Heart left ventricle (tissue), 13 donors: ENCODE measurements at regions not wholly inside any gene's neighbourhood (a gene's known extent, or its start where the extent isn't known, plus 50 kb on each side); places are given as distances from the start of the nearest gene placed in this dataset.

ENCODE experiments used
- CTCF ChIP-seq, 12 donors: fragments of 200-600 bp; sonication (generic) in 4 of 12; IDR thresholded peaks; one replicate each; pipeline versions ENCODE4 v1.5.0 to v1.8.0; 2018 to 2022; ENCODE audit warnings: antibody characterized with exemption in 12 of 12, mild to moderate bottlenecking in 5 of 12
- POLR2A ChIP-seq, 2 donors: fragments of 450-650 bp; IDR thresholded peaks; one replicate each; pipeline ENCODE4 v1.6.1; 2017; ENCODE audit warnings: antibody characterized with exemption in 2 of 2, mild to moderate bottlenecking in 2 of 2, moderate library complexity in 2 of 2
- donor health status: ischemic (EF 13 %, LVEDD 7.1; RV severe dilation, severe dysfunction).
- donor health status: DM: no; HTN: yes; CAD: no.
- donor health status: DM: no; HTN: no; CAD: no.
- donor health status: ischemic (EF 25% LVEDD 6.9; RV normal size, moderate dysfunction).
- donor health status: ischemic (EF 25% LVEDD 5.7; RV mildly dilated, moderate dysfunction).
- donor health status: ischemic (EF 35%, LVEDD 5.7; RV mildly dilated, moderate dysfunction).
- donor health status: nonischemic (EF 11% LVEDD 7.7; RV severe dilation, severe dysfunction).
- donor health status: DM: yes; HTN: yes; CAD: no.
- donor health status: PGD.
- donor health status: ischemic (EF 29% LVEDD 5.4; RV normal size, mild dysfunction).
- donor health status: nonischemic (EF 23%, LVEDD 6.1; RV moderate dilation, normal function).

- TF ChIP-seq POLR2A (IDR thresholded peaks at IDR 0.05) (no peak), CTCF (IDR thresholded peaks at IDR 0.05) (no peak)
Observed at GRCh38 chr13:76363682-76364289, 522.4 kb downstream of the KCTD12 start.
